ENCODE measurements at regions not wholly inside any gene's neighbourhood (a gene's known extent, or its start where the extent isn't known, plus 50 kb on each side); places are given as distances from the start of the nearest gene placed in this dataset.

GRCh38 chr20:1811621-1812498, 83.3 kb upstream of the SIRPA start:
- Mint-ChIP-seq H3K36me3 (ENCODE audit: insufficient read depth, unreplicated experiment) (no peaks in the 10 kb centered on the region), H3K4me3 (ENCODE audit: unreplicated experiment) (no peak overlapping the region), H3K4me1 (ENCODE audit: insufficient read depth, unreplicated experiment) (peaks cover 45% of the 10 kb centered on the region), H3K27ac (ENCODE audit: low read depth, unreplicated experiment) (no peak overlapping the region), H3K9me3 (ENCODE audit: unreplicated experiment) (no peaks in the 10 kb centered on the region), H3K27me3 (ENCODE audit: insufficient read depth, unreplicated experiment) (no peaks in the 10 kb centered on the region)
- TF ChIP-seq CTCF (IDR thresholded peaks at IDR 0.05; ENCODE audit: unreplicated experiment), result no peak
- POLR2A ChIA-PET, result interaction anchor here (0.6 to 2.2 kb wide), 5 partner anchors 9 to 291 kb away, joined by 3 to 8 read pairs (median 6); no protein-coding TSS in a partner anchor
- no TSS peak for BruUV-seq (replicated peaks)
- DNase-seq (ENCODE audit: unreplicated experiment), result no peak
- intact Hi-C loops (cut with micrococcal nuclease), result no loop called here
- CTCF ChIA-PET, result interaction anchor here (0.6 to 2.3 kb wide), 6 partner anchors 9 to 1533 kb away, joined by 3 to 15 read pairs (median 4); no protein-coding TSS in a partner anchor

- ChIA-PET CTCF (interaction anchor here (1.0 to 2.3 kb wide), 5 partner anchors 8 to 47 kb away, joined by 3 to 15 read pairs (median 5); no protein-coding TSS in a partner anchor), POLR2A (interaction anchor here (1.3 to 2.1 kb wide), 3 partner anchors 10 to 34 kb away, joined by 4 to 10 read pairs (median 6); no protein-coding TSS in a partner anchor)
- Mint-ChIP-seq H3K4me3 (ENCODE audit: unreplicated experiment) (no peak overlapping the region), H3K9me3 (ENCODE audit: unreplicated experiment) (no peaks in the 10 kb centered on the region), H3K36me3 (ENCODE audit: insufficient read depth, unreplicated experiment) (no peaks in the 10 kb centered on the region), H3K4me1 (ENCODE audit: insufficient read depth, unreplicated experiment) (peaks cover 37% of the 10 kb centered on the region), H3K27ac (ENCODE audit: low read depth, unreplicated experiment) (no peak overlapping the region), H3K27me3 (ENCODE audit: insufficient read depth, unreplicated experiment) (no peaks in the 10 kb centered on the region)
- no TSS peak for BruUV-seq (replicated peaks)
- no peak for DNase-seq (ENCODE audit: unreplicated experiment)
- no peak for TF ChIP-seq CTCF (IDR thresholded peaks at IDR 0.05; ENCODE audit: unreplicated experiment)
- intact Hi-C loops (cut with micrococcal nuclease), result no loop called here
These were observed 84.1 kb upstream of the SIRPA start for GRCh38 chr20:1810926-1811620.

- no peak overlapping the region for H3K4me3 Mint-ChIP-seq (ENCODE audit: unreplicated experiment)
- H3K27ac Mint-ChIP-seq (ENCODE audit: low read depth, unreplicated experiment), result no peak overlapping the region
- POLR2A ChIA-PET, result interaction anchor here (0.8 to 2.1 kb wide), 4 partner anchors 10 to 50 kb away, joined by 3 to 10 read pairs (median 5); no protein-coding TSS in a partner anchor
- DNase-seq (ENCODE audit: unreplicated experiment), result no peak
- no peaks in the 10 kb centered on the region for H3K27me3 Mint-ChIP-seq (ENCODE audit: insufficient read depth, unreplicated experiment)
- CTCF ChIA-PET, result interaction anchor here (0.8 to 2.0 kb wide), 5 partner anchors 9 to 46 kb away, joined by 3 to 14 read pairs (median 3); no protein-coding TSS in a partner anchor
- no peak for TF ChIP-seq CTCF (IDR thresholded peaks at IDR 0.05; ENCODE audit: unreplicated experiment)
- no peaks in the 10 kb centered on the region for H3K9me3 Mint-ChIP-seq (ENCODE audit: unreplicated experiment)
- no TSS peak for BruUV-seq (replicated peaks)
- intact Hi-C loops (cut with micrococcal nuclease), result no loop called here
- H3K36me3 Mint-ChIP-seq (ENCODE audit: insufficient read depth, unreplicated experiment), result no peaks in the 10 kb centered on the region
- H3K4me1 Mint-ChIP-seq (ENCODE audit: insufficient read depth, unreplicated experiment), result peaks cover 35% of the 10 kb centered on the region
These were observed 84.7 kb upstream of the SIRPA start for GRCh38 chr20:1810572-1810925.

Measured in MCF 10A (cell line).